Stimulated activated CD8-positive, alpha-beta memory T cell treated with anti-CD3 and anti-CD28 coated beads, Interleukin-2, amount 100 ng/mL, for 1 hour (primary cell): ENCODE measurements at regions not wholly inside any gene's neighbourhood (a gene's known extent, or its start where the extent isn't known, plus 50 kb on each side); places are given as distances from the start of the nearest gene placed in this dataset.
"Not testable (repeated sequence)": the region's sequence is repeated elsewhere in the genome, so short reads cannot be mapped to it uniquely, and the experiment has no call there.

Source experiments
- DNase-seq, 2 donors: peaks; one replicate each; pipeline ENCODE4 v3.0.0-alpha.2; 2020; ENCODE audit warnings: low read depth in 2 of 2

DNA sequence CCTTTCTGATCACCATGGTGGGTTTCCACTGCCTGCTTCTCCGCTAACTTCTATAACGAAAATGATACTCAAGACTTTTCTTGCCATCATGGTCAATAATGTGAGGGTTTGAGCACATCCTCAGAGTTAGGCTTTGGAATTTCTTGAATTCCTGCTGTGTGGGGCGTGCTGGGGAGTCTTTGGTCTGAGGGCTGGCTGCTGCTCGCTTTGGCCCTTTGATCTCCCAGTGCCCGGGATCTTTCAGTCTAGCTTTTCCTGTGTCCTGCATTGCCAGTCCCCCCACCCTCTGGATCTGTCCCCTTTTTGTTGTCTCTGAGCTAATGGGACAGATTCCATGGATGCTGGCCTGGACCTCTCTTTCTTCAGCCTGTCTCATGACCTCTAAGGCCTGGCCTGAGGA is 182.6 kb downstream of the NPIPA7 start:
- DNase-seq, result not testable (repeated sequence)

DNA sequence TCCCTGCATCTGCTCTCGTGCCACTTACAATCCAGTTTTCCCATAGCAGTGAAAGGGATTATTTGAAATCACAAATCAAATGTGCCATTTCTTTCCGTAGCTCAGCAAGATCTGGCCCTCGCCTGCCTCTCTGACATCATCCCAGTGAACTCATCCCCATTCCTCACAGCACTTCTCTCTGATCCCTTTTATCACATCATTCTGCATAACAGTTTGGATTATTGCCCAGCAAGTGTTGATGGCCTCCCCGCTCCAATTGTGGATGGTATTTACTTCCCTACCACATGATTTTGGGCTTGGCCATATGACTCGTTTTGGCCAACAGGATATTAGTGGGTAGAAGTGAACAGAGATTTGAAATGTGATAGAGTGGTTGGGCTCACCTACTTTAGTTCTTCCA is 185.0 kb downstream of the NPIPA7 start:
- not testable (repeated sequence) for DNase-seq

GRCh38 chr16:16565326-16565725 is 186.4 kb downstream of the NPIPA7 start:
- DNase-seq, result not testable (repeated sequence)

- DNase-seq, result not testable (repeated sequence)
Observed at GRCh38 chr16:16570055-16570454, 191.1 kb downstream of the NPIPA7 start.

- DNase-seq, result not testable (repeated sequence)
Observed at GRCh38 chr16:16570874-16571273, 191.9 kb downstream of the NPIPA7 start.

DNA sequence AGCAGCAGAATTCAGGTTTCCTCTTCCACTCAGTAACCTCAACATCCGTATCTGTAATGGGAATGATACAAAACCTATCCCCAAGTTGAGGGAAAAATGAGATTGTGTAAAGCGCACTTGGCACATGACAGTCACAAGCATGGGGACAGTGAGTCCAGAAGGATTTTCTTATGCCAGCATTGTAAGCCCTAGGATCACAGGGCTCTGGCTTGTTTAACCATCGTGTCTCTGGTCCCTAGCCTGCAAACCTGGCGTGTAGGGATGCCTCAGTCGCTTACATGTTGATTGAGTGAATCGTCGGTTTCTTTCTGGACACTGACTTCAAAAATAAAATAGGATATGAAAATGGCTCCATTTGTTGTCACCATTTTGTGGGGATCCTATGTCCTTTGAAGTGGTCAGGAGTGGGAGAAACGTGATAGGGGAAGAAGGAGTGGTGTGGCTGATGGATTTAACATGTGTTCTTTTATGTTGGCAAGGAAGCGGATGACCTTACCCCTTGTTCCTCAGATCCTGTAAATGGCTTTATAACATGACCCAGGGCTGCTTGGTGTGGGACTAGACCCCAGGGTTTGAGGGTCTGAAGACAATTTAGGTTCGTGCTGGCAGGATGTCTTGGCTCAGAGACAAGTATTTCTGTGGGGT is 193.3 kb downstream of the NPIPA7 start:
- DNase-seq, result not testable (repeated sequence)

DNA sequence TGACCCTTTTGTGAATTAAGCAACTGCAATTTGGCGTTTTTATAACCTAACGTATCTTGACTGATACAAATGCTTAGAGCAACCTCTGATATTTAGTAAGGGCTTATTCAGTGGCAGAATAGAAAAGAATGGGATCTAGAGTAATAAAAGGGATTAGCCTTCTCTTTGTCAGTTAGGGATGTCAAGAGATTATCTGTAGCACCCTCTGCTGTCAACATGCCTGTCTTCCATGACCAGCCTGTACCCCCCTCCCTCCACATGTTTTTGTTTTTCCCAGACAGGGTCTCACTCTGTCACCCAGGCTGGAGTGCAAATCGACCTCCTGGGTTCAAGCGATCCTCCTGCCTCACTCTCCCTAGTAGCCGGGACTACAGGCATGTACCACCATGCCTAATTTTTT is 198.1 kb downstream of the NPIPA7 start:
- not testable (repeated sequence) for DNase-seq

DNA sequence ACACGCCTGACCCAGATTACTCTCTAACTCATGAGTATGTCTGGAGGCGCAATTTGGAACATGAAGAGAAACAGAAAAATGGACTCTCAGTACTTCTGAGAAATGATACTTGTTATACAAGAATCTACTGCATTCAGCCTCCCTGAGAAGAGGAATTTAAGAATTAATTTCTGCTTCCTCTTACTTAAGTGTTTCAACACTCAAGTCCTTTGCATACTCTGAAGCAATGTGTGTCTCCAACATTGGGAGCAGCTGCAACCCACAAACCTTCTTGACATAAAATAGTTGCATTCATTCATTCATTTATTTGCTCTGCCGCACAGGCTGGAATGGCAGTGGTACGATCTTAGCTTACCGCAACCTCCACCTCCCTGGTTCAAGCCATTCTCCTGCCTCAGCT is 199.8 kb downstream of the NPIPA7 start:
- DNase-seq, result no peak

DNA sequence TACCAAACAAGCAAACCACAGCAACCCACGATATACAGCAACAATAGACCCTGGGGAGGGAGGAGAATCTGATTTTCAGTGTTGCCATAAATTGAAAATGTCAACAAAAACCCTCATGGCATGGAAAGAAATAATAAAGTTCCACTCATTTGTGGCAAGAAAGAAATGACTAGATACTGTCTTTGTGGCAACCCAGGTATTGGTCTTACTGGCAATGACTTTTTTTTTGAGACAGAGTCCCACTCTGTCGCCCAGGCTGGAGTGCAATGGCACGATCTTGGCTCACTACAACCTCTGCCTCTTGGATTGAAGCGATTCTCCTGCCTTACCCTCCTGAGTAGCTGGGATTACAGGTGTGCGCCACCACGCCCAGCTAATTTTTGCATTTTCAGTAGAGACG is 204.0 kb downstream of the NPIPA7 start:
- DNase-seq, result not testable (repeated sequence)

DNA sequence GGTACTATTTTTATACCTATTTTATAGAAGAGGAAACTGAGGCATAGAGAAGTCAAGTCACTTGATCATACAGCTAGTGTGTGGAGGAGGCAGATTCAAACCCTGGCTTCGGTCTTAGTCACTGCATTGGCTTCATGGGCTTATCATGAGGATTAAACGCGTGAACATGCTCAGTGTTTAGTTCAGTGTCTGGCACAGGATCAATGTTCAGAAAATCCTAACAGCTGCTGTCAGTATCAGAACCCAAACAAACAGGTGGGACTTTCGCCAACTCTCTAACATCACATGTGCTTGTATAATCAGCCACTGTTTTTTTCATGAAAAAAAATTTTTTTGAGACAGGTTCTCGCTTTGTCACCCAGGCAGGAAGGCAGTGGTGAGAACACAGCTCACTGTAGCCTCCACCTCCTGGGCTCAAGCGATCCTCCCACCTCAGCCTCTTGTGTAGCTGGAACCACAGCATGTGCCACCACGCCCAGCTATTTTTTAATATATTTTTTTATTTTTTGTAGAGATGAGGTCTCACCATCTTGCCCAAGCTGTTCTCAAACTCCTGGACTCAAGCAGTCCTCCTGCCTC is 207.2 kb downstream of the NPIPA7 start:
- not testable (repeated sequence) for DNase-seq

DNA sequence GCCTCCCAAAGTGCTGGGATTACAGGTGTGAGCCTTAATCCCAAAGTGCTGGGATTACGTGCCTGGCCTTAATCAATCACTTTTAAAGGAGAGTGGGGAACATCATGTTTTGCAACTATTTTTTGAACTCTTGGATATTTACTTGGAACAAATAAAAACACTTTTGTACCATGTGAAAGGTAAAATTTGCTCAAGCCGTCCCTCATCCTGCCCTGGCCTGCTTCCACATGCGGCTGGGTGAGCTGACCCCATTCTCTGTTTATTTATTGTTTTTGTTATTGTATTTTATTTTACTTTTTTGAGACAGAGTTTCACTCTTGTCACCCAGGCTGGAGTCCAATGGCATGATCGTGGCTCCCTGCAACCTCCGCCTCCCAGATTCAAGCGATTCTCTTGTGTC is 208.0 kb downstream of the NPIPA7 start:
- DNase-seq, result not testable (repeated sequence)

DNA sequence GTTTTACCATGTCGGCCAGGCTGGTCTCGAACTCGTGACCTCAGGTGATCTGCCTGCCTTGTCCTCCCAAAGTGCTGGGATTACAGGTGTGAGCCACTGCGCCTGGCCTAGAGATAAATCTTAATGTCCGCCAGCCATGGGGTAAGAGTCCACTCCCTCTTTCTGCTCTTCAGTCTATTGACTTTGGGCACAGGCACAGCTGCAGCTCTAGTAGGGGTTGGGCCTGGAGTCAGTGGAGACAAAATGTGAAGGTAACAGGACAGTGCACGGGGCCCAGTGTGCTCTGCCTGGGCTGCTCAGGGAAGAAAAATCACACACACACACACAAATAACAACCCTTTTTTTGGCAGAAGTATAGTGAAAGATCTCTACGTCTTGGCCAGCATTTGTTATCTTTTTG is 209.5 kb downstream of the NPIPA7 start:
- not testable (repeated sequence) for DNase-seq

DNA sequence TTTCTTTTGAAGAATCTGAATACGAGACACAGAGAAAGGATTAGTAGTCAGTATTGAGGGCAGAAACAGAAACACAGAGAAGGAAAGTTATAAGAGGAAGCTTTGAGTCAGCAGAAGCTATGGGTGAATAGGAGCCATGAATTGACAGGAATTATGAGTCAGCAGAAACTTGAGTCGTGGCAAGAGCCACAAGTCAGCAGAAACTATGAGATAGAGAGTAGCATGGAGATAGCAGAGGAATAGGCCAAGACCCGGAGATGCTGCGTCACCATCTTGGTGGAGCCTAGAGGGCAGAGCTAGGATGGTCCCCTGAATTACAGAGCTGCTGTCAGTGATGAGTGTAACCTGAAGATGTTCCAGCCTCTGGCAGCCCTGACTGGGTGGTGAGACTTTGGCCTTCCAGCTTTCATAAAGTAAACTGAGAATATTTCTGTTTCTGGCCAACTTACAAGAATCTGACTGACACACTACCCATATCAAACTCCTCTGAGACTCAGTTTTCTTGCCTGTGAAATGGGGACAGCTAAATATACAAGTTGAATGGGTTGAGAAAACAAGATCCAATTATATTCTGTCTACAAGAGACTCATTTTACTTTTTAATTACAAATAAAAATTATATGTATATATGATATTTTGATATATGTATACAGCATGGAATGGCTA is 211.8 kb downstream of the NPIPA7 start:
- DNase-seq, result not testable (repeated sequence)

- DNase-seq, result peak in 1 of 2 donors; percentile 8
Observed at GRCh38 chr16:16593156-16593863, 214.4 kb downstream of the NPIPA7 start.

- not testable (repeated sequence) for DNase-seq
Observed at GRCh38 chr16:16595029-16595718, 216.2 kb downstream of the NPIPA7 start.

- not testable (repeated sequence) for DNase-seq
Observed at GRCh38 chr16:16601239-16601638, 222.3 kb downstream of the NPIPA7 start.

- not testable (repeated sequence) for DNase-seq
Observed at GRCh38 chr16:16607401-16608082, 228.6 kb downstream of the NPIPA7 start.

- DNase-seq, result not testable (repeated sequence)
Observed at GRCh38 chr16:16609627-16610026, 230.7 kb downstream of the NPIPA7 start.

DNA sequence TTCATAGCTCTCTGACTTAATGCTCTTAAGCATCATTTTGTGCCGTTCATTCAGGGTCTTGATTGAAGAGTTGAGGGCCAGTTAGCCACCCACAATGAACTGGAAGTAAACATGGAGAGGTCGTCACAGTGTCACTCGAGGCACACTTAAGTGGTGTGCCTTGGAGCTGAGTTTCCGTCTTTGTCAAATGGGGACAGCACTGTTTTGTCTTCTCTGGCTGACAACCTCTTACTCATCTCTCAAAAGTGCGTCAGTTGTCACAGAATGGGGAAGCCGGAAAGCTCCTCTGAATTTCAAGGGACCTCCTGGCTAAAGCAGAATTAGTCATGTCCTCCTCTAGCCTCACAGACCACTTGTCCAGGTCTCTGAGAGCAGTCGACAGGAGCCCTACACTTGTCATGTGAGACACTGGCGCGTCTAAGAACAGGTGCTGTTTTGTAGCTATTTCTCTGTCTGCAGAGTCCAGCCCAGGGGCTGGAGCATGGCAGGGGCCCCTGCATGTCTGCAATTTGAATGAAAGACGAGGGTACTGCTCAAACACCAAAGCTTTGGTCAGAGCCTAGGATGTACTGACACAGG is 231.5 kb downstream of the NPIPA7 start:
- DNase-seq, result not testable (repeated sequence)

- DNase-seq, result not testable (repeated sequence)
Observed at GRCh38 chr16:16613212-16613611, 234.3 kb downstream of the NPIPA7 start.

DNA sequence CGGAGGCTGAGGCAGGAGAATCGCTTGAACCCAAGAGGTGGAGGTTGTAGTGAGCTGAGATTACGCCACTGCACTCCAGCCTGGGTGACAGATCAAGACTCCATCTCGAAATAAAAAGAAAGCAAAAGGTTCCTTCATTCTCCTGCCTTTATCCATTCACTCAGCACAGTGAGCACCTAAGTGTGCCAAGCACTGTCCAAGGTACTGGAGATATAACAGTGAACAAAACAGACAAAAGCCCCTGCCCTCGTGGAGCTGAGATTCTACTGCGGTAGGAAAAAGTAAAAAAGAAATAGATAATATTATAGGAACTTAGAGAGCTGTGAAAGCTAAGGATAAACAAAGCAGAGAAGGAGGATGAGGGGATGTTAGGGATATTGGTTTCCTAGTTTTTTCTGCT is 235.5 kb downstream of the NPIPA7 start:
- DNase-seq, result not testable (repeated sequence)
